ENCODE measurements at regions not wholly inside any gene's neighbourhood (a gene's known extent, or its start where the extent isn't known, plus 50 kb on each side); places are given as distances from the start of the nearest gene placed in this dataset.

- CTCF ChIA-PET = no interaction called here
- in situ Hi-C loops (cut with HindIII; ENCODE audit: low pct_unique_long_range_greater_than_20kb, low sequenced_read_pairs) = no loop called here
- TF ChIP-seq SIN3A (IDR thresholded peaks at IDR 0.05; ENCODE audit: borderline replicate concordance, insufficient read depth, low read depth, low read length) (no peak), REST (IDR thresholded peaks at IDR 0.05; ENCODE audit: insufficient read depth in 1 of 2, low read depth in 2 of 2, low read length in 1 of 2) (no peak), TCF7L2 (IDR thresholded peaks at IDR 0.05; ENCODE audit: low read depth, low read length) (no peak), POLR2AphosphoS5 (IDR thresholded peaks at IDR 0.05; ENCODE audit: low read depth, low read length) (no peak), CTCF (IDR thresholded peaks at IDR 0.05) (no peak)
- POLR2A ChIA-PET = no interaction called here
- no peaks in the 10 kb centered on the region for H3K9me3 ChIP-seq (ENCODE audit: control insufficient read depth, insufficient read depth, low read depth, low read length)
- DNase-seq (ENCODE audit: low read depth, low spot score) (no peak), ATAC-seq (no peak)
- H3K27ac ChIP-seq (ENCODE audit: low read length) = no peak overlapping the region
- no peaks in the 10 kb centered on the region for H3K4me1 ChIP-seq (ENCODE audit: control insufficient read depth, insufficient read depth, low read length)
- no peak overlapping the region for H3K4me3 ChIP-seq (ENCODE audit: low read depth in 2 of 2, low read length in 2 of 2)
- no peaks in the 10 kb centered on the region for H3K36me3 ChIP-seq (ENCODE audit: control insufficient read depth, insufficient read depth, low read length)
- H3K27me3 ChIP-seq (ENCODE audit: control insufficient read depth, insufficient read depth, low read length) = no peaks in the 10 kb centered on the region
- intact Hi-C loops (cut with micrococcal nuclease; ENCODE audit: unreplicated experiment) = no loop called here
- no TSS peak for BruUV-seq (replicated peaks)
These were observed 232.3 kb downstream of the MREG start for GRCh38 chr2:215780907-215781685.

GRCh38 chr2:215780313-215780712 is 233.0 kb downstream of the MREG start:
- Histone ChIP-seq H3K4me1 (ENCODE audit: control insufficient read depth, insufficient read depth, low read length) (no peaks in the 10 kb centered on the region), H3K27ac (ENCODE audit: low read length) (no peak overlapping the region), H3K4me3 (ENCODE audit: low read depth in 2 of 2, low read length in 2 of 2) (no peak overlapping the region), H3K27me3 (ENCODE audit: control insufficient read depth, insufficient read depth, low read length) (no peaks in the 10 kb centered on the region), H3K9me3 (ENCODE audit: control insufficient read depth, insufficient read depth, low read depth, low read length) (no peaks in the 10 kb centered on the region), H3K36me3 (ENCODE audit: control insufficient read depth, insufficient read depth, low read length) (no peaks in the 10 kb centered on the region)
- no peak for TF ChIP-seq CTCF (IDR thresholded peaks at IDR 0.05)
- no peak for TF ChIP-seq REST (IDR thresholded peaks at IDR 0.05; ENCODE audit: insufficient read depth in 1 of 2, low read depth in 2 of 2, low read length in 1 of 2)
- TF ChIP-seq POLR2AphosphoS5 (IDR thresholded peaks at IDR 0.05; ENCODE audit: low read depth, low read length) = no peak
- TF ChIP-seq SIN3A (IDR thresholded peaks at IDR 0.05; ENCODE audit: borderline replicate concordance, insufficient read depth, low read depth, low read length) = no peak
- TF ChIP-seq TCF7L2 (IDR thresholded peaks at IDR 0.05; ENCODE audit: low read depth, low read length) = no peak
- DNase-seq (ENCODE audit: low read depth, low spot score) (no peak), ATAC-seq (no peak)
- ChIA-PET POLR2A (no interaction called here), CTCF (no interaction called here)
- no TSS peak for BruUV-seq (replicated peaks)
- in situ Hi-C loops (cut with HindIII; ENCODE audit: low pct_unique_long_range_greater_than_20kb, low sequenced_read_pairs) (no loop called here), intact Hi-C loops (cut with micrococcal nuclease; ENCODE audit: unreplicated experiment) (no loop called here)
